SK-N-SH (cell line): ENCODE measurements at regions not wholly inside any gene's neighbourhood (a gene's known extent, or its start where the extent isn't known, plus 50 kb on each side); places are given as distances from the start of the nearest gene placed in this dataset.

Source experiments
- CTCF ChIA-PET: fragments of 300-600, 350-600 bp; formaldehyde crosslinking; extraction: SDS; loops from one replicate; lab custom pipeline; 2021; lab: Yijun Ruan, JAX
- POLR2A ChIA-PET: fragments of 350-600 bp; sonication (Branson Sonifier 250); formaldehyde crosslinking; extraction: SDS; loops from one replicate; lab custom pipeline; 2020; ENCODE audit warnings: antibody characterized with exemption, inconsistent platforms; lab: Yijun Ruan, JAX
- DNase-seq: peaks from one replicate; pipeline ENCODE4 v3.0.0; 2012
- H2AFZ ChIP-seq: fragments of 200-600 bp; sonication (generic); 2 replicates; pipeline ENCODE4 v1.8.1; 2016; ENCODE audit warnings: antibody characterized with exemption, mild to moderate bottlenecking, low read depth
- H3F3A ChIP-seq: fragments of 200-600 bp; sonication (generic); replicated peaks from 2 replicates; pipeline ENCODE3; 2016; ENCODE audit warnings: antibody characterized with exemption, mild to moderate bottlenecking; ENCODE audit not compliant: insufficient read depth
- H3K27ac ChIP-seq, 2 experiments: fragments of 200-500 bp in 1 of 2; fragments of 200-600 bp in 1 of 2; sonication (Bioruptor generic) in 1 of 2; sonication (generic), shearing (Covaris generic) in 1 of 2; 2 replicates each; pipeline versions ENCODE4 v1.5.1 to v1.6.1; 2014 to 2016; ENCODE audit warnings: low read depth in 2 of 2, inconsistent platforms in 1 of 2, low read length in 1 of 2, mild to moderate bottlenecking in 1 of 2, mixed read lengths in 1 of 2
- H3K27me3 ChIP-seq: fragments of 200-600 bp; sonication (generic), shearing (Covaris generic); 2 replicates; pipeline ENCODE4 v1.6.1; 2016; ENCODE audit warnings: mixed run types; ENCODE audit not compliant: insufficient read depth
- H3K36me3 ChIP-seq, 2 experiments: fragments of 200-500 bp in 1 of 2; fragments of 200-600 bp in 1 of 2; sonication (Bioruptor generic) in 1 of 2; sonication (generic) in 1 of 2; replicated peaks in 1 of 2; 2 replicates each; pipeline versions ENCODE3 to v1.5.1; 2014 to 2016; ENCODE audit warnings: low read length in 1 of 2, mild to moderate bottlenecking in 1 of 2; ENCODE audit not compliant: insufficient read depth in 2 of 2, control insufficient read depth in 1 of 2
- H3K4me1 ChIP-seq, 2 experiments: fragments of 200-500 bp in 1 of 2; fragments of 200-600 bp in 1 of 2; sonication (Bioruptor generic) in 1 of 2; sonication (generic), shearing (Covaris generic) in 1 of 2; 2 replicates each; pipeline versions ENCODE4 v1.5.1 to v1.6.1; 2014 to 2016; ENCODE audit warnings: low read depth in 1 of 2, low read length in 1 of 2, mixed run types in 1 of 2; ENCODE audit not compliant: insufficient read depth in 2 of 2, control insufficient read depth in 1 of 2
- H3K4me2 ChIP-seq: fragments of 200-600 bp; sonication (generic), shearing (Covaris generic); 2 replicates; pipeline ENCODE4 v1.6.1; 2017; ENCODE audit warnings: mixed run types
- H3K4me3 ChIP-seq, 2 experiments: fragments of 200-500 bp in 1 of 2; fragments of 200-600 bp in 1 of 2; sonication (Bioruptor generic) in 1 of 2; sonication (generic), shearing (Covaris generic) in 1 of 2; 2 replicates each; pipeline versions ENCODE4 v1.5.1 to v1.8.1; 2014 to 2016; ENCODE audit warnings: low read depth in 2 of 2, inconsistent platforms in 1 of 2, low read length in 1 of 2, mild to moderate bottlenecking in 1 of 2, mixed read lengths in 1 of 2, moderate library complexity in 1 of 2
- H3K79me2 ChIP-seq: fragments of 200-600 bp; sonication (generic); 2 replicates; pipeline ENCODE4 v1.8.1; 2017; ENCODE audit warnings: mild to moderate bottlenecking; ENCODE audit not compliant: insufficient read depth
- H3K9ac ChIP-seq: fragments of 200-600 bp; sonication (generic); 2 replicates; pipeline ENCODE4 v1.6.1; 2017; ENCODE audit warnings: mixed run types
- H3K9me2 ChIP-seq: fragments of 200-600 bp; sonication (generic); 2 replicates; pipeline ENCODE4 v1.6.1; 2017; ENCODE audit warnings: mixed run types
- H3K9me3 ChIP-seq: fragments of 200-600 bp; sonication (generic); 2 replicates; pipeline ENCODE4 v1.6.1; 2017; ENCODE audit warnings: mixed run types, mild to moderate bottlenecking, moderate library complexity
- H4K20me1 ChIP-seq: fragments of 200-600 bp; sonication (generic); 2 replicates; pipeline ENCODE4 v1.6.1; 2017; ENCODE audit warnings: mild to moderate bottlenecking, mixed run types; ENCODE audit not compliant: insufficient read depth
- ELF1 ChIP-seq: IDR thresholded peaks from 2 replicates; pipeline ENCODE4 v1.4.0; 2012
- EP300 ChIP-seq, 2 experiments: IDR thresholded peaks; 2 replicates each; pipeline versions ENCODE4 v1.4.0 to v1.6.1; 2012; ENCODE audit warnings: borderline replicate concordance in 1 of 2, low read depth in 1 of 2, low read length in 1 of 2
- FOSL2 ChIP-seq: IDR thresholded peaks from 2 replicates; pipeline ENCODE4 v1.4.0; 2012; ENCODE audit warnings: low read depth, mild to moderate bottlenecking, moderate library complexity, borderline replicate concordance
- FOXJ3 ChIP-seq: sonication (generic); formaldehyde crosslinking; IDR thresholded peaks from 2 replicates; pipeline ENCODE4 v1.5.1; 2020; ENCODE audit warnings: mild to moderate bottlenecking, missing genetic modification reagents
- FOXM1 ChIP-seq: IDR thresholded peaks from 2 replicates; pipeline ENCODE4 v1.4.0; 2012; ENCODE audit warnings: low read depth, mild to moderate bottlenecking
- GABPA ChIP-seq: IDR thresholded peaks from 2 replicates; pipeline ENCODE4 v1.4.0; 2012; ENCODE audit warnings: low read depth, mild to moderate bottlenecking
- IRF3 ChIP-seq: fragments of 150-350 bp; IDR thresholded peaks from 2 replicates; pipeline ENCODE4 v1.6.1; 2016; ENCODE audit warnings: mild to moderate bottlenecking, low read depth, low read length
- JUND ChIP-seq: IDR thresholded peaks from 2 replicates; pipeline ENCODE4 v1.4.0; 2012
- MEF2A ChIP-seq: IDR thresholded peaks from 2 replicates; pipeline ENCODE4 v1.4.0; 2012; ENCODE audit warnings: low read depth, borderline replicate concordance
- MXI1 ChIP-seq: IDR thresholded peaks from 2 replicates; pipeline ENCODE4 v1.6.1; 2012; ENCODE audit warnings: mild to moderate bottlenecking, low read depth, low read length, improper control_type of control experiment
- RAD21 ChIP-seq: IDR thresholded peaks from 2 replicates; pipeline ENCODE4 v1.6.1; 2012; ENCODE audit warnings: mild to moderate bottlenecking, low read length
- TCF12 ChIP-seq: IDR thresholded peaks from 2 replicates; pipeline ENCODE4 v1.4.0; 2012
- TEAD4 ChIP-seq: IDR thresholded peaks from 2 replicates; pipeline ENCODE4 v1.4.0; 2012; ENCODE audit warnings: mild to moderate bottlenecking, borderline replicate concordance; ENCODE audit not compliant: insufficient read depth
- YY1 ChIP-seq: IDR thresholded peaks from 2 replicates; pipeline ENCODE4 v1.4.0; 2012; ENCODE audit warnings: low read depth, mild to moderate bottlenecking
- ZBTB33 ChIP-seq: IDR thresholded peaks from 2 replicates; pipeline ENCODE4 v1.4.0; 2012; ENCODE audit warnings: low read depth, borderline replicate concordance
- WGBS: methylation state at CpG from one replicate; pipeline ENCODE4 v1.1.6; 2017; ENCODE audit warnings: low lambda C conversion rate; 5-methylcytosine and 5-hydroxymethylcytosine counted together

GRCh38 chr3:40618158-40618557 is 93.4 kb downstream of the ZNF621 start:
- DNase-seq, result no peak
- Histone ChIP-seq H3K4me1 (peaks cover 0 to 13% of the 10 kb centered on the region in 2 experiments; a peak in 1 of 4 replicates), H3K9ac (no peak overlapping the region), H3K9me3 (no peaks in the 10 kb centered on the region), H3K79me2 (no peaks in the 10 kb centered on the region), H3K4me2 (no peak overlapping the region), H3K27ac (no peak overlapping the region), H3K36me3 (no peaks in the 10 kb centered on the region), H3K9me2 (no peaks in the 10 kb centered on the region), H2AFZ (no peak overlapping the region), H3K4me3 (no peak overlapping the region), H3F3A (no peaks in the 10 kb centered on the region), H3K27me3 (peaks cover 10% of the 10 kb centered on the region; the same call in 1 of the 2 replicates), H4K20me1 (no peaks in the 10 kb centered on the region)
- ChIA-PET CTCF (interaction anchor here (1.1 to 1.4 kb wide), 2 partner anchors 33 to 424 kb away, joined by 3 to 4 read pairs; no protein-coding TSS in a partner anchor), POLR2A (no interaction called here)
- no peak for TF ChIP-seq FOSL2
- no peak for TF ChIP-seq FOXM1
- no peak for TF ChIP-seq EP300 (IDR thresholded peaks at IDR 0.05; ENCODE audit: borderline replicate concordance in 1 of 2, low read depth in 1 of 2, low read length in 1 of 2)
- TF ChIP-seq YY1, result no peak
- no peak for TF ChIP-seq MEF2A
- TF ChIP-seq ZBTB33, result no peak
- no peak for TF ChIP-seq FOXJ3
- TF ChIP-seq ELF1, result no peak
- no peak for TF ChIP-seq TCF12
- TF ChIP-seq JUND, result no peak
- TF ChIP-seq IRF3, result no peak
- no peak for TF ChIP-seq TEAD4
- TF ChIP-seq GABPA, result no peak
- no peak for TF ChIP-seq RAD21

- ChIA-PET CTCF (no interaction called here), POLR2A (no interaction called here)
- DNase-seq, result no peak
- H3K9me2 ChIP-seq, result no peaks in the 10 kb centered on the region
- no peak overlapping the region for H3K9ac ChIP-seq
- no peaks in the 10 kb centered on the region for H3K9me3 ChIP-seq
- WGBS, result 27% methylated on average over 2 of the region's 2 CpGs
- no peaks in the 10 kb centered on the region for H4K20me1 ChIP-seq
- no peaks in the 10 kb centered on the region for H3F3A ChIP-seq
- no peak overlapping the region for H3K4me3 ChIP-seq
- H3K4me1 ChIP-seq, result peaks cover 0 to 13% of the 10 kb centered on the region in 2 experiments; a peak in 1 of 4 replicates
- no peak overlapping the region for H3K4me2 ChIP-seq
- H2AFZ ChIP-seq, result no peak overlapping the region
- H3K36me3 ChIP-seq, result no peaks in the 10 kb centered on the region
- H3K27ac ChIP-seq, result no peak overlapping the region
- no peak for TF ChIP-seq MXI1
- H3K27me3 ChIP-seq, result peaks cover 4% of the 10 kb centered on the region; the same call in 1 of the 2 replicates
- H3K79me2 ChIP-seq, result no peaks in the 10 kb centered on the region
Observed at GRCh38 chr3:40620151-40620550, 95.4 kb downstream of the ZNF621 start.
